ENCODE measurements at regions not wholly inside any gene's neighbourhood (a gene's known extent, or its start where the extent isn't known, plus 50 kb on each side); places are given as distances from the start of the nearest gene placed in this dataset.

- DNase-seq (ENCODE audit: low spot score) = peak; percentile 8
These were observed 132.3 kb upstream of the CRY1 start for GRCh38 chr12:107225635-107226034.

GRCh38 chr12:107226126-107226525, 132.8 kb upstream of the CRY1 start:
- no peak for DNase-seq (ENCODE audit: low spot score)

- DNase-seq (ENCODE audit: low spot score) = no peak
These were observed 134.7 kb upstream of the CRY1 start for GRCh38 chr12:107228076-107228475.

- DNase-seq (ENCODE audit: low spot score) = no peak
These were observed 136.5 kb upstream of the CRY1 start for GRCh38 chr12:107229827-107230226.

GRCh38 chr12:107231303-107231702, 138.0 kb upstream of the CRY1 start:
- no peak for DNase-seq (ENCODE audit: low spot score)

- DNase-seq (ENCODE audit: low spot score) = no peak
These were observed 140.2 kb upstream of the CRY1 start for GRCh38 chr12:107233551-107233950.

- DNase-seq (ENCODE audit: low spot score) = no peak
These were observed 142.3 kb upstream of the CRY1 start for GRCh38 chr12:107235600-107235999.

- DNase-seq (ENCODE audit: low spot score) = no peak
These were observed 143.6 kb upstream of the CRY1 start for GRCh38 chr12:107236824-107237511.

- DNase-seq (ENCODE audit: low spot score) = no peak
These were observed 144.9 kb upstream of the CRY1 start for GRCh38 chr12:107238296-107238695.

- no peak for DNase-seq (ENCODE audit: low spot score)
These were observed 148.1 kb upstream of the CRY1 start for GRCh38 chr12:107241411-107241810.

- DNase-seq (ENCODE audit: low spot score) = no peak
These were observed 148.8 kb upstream of the CRY1 start for GRCh38 chr12:107242189-107242588.

GRCh38 chr12:107243341-107243740, 150.0 kb upstream of the CRY1 start:
- no peak for DNase-seq (ENCODE audit: low spot score)

- DNase-seq (ENCODE audit: low spot score) = no peak
These were observed 151.2 kb upstream of the CRY1 start for GRCh38 chr12:107244584-107244983.

GRCh38 chr12:107247650-107248049, 154.3 kb upstream of the CRY1 start:
- DNase-seq (ENCODE audit: low spot score) = no peak

- no peak for DNase-seq (ENCODE audit: low spot score)
These were observed 154.8 kb upstream of the CRY1 start for GRCh38 chr12:107248187-107248586.

- DNase-seq (ENCODE audit: low spot score) = no peak
These were observed 157.9 kb upstream of the CRY1 start for GRCh38 chr12:107251288-107251687.

- DNase-seq (ENCODE audit: low spot score) = no peak
These were observed 160.0 kb upstream of the CRY1 start for GRCh38 chr12:107253361-107253760.

- no peak for DNase-seq (ENCODE audit: low spot score)
These were observed 161.0 kb upstream of the CRY1 start for GRCh38 chr12:107254258-107254856.

GRCh38 chr12:107258780-107259179, 165.4 kb upstream of the CRY1 start:
- DNase-seq (ENCODE audit: low spot score) = no peak

- DNase-seq (ENCODE audit: low spot score) = no peak
These were observed 170.6 kb upstream of the CRY1 start for GRCh38 chr12:107263980-107264379.

- no peak for DNase-seq (ENCODE audit: low spot score)
These were observed 171.3 kb upstream of the CRY1 start for GRCh38 chr12:107264667-107265066.

- no peak for DNase-seq (ENCODE audit: low spot score)
These were observed 174.3 kb upstream of the CRY1 start for GRCh38 chr12:107267604-107268003.

GRCh38 chr12:107271523-107271922, 178.2 kb upstream of the CRY1 start:
- DNase-seq (ENCODE audit: low spot score) = no peak

- no peak for DNase-seq (ENCODE audit: low spot score)
These were observed 182.2 kb upstream of the CRY1 start for GRCh38 chr12:107275530-107275929.
